HG03432 (cell line): ENCODE measurements at regions not wholly inside any gene's neighbourhood (a gene's known extent, or its start where the extent isn't known, plus 50 kb on each side); places are given as distances from the start of the nearest gene placed in this dataset.

Source experiments
- ATAC-seq: cut with Tn5 transposase; IDR thresholded peaks from one replicate; pipeline ENCODE4 v1.9.1; 2021; ENCODE audit warnings: mild to moderate bottlenecking, moderate library complexity; ENCODE audit not compliant: unreplicated experiment

GRCh38 chr5:89769975-89770374 is 639.6 kb downstream of the CETN3 start:
- no peak for ATAC-seq

- ATAC-seq = no peak
Measured at GRCh38 chr5:89759802-89760201, 649.8 kb downstream of the CETN3 start.

- no peak for ATAC-seq
Measured at GRCh38 chr5:89758146-89758545, 651.4 kb downstream of the CETN3 start.

- no peak for ATAC-seq
Measured at GRCh38 chr5:89756955-89757354, 652.6 kb downstream of the CETN3 start.

GRCh38 chr5:89755024-89755423 is 654.5 kb downstream of the CETN3 start:
- ATAC-seq = no peak

GRCh38 chr5:89735082-89735481 is 674.5 kb downstream of the CETN3 start:
- ATAC-seq = no peak

GRCh38 chr5:89733772-89734171 is 675.8 kb downstream of the CETN3 start:
- no peak for ATAC-seq

- peak; percentile 57 for ATAC-seq
Measured at GRCh38 chr5:89729623-89730301, 679.8 kb downstream of the CETN3 start.

- no peak for ATAC-seq
Measured at GRCh38 chr5:89728750-89729149, 680.8 kb downstream of the CETN3 start.

GRCh38 chr5:89728134-89728533 is 681.4 kb downstream of the CETN3 start:
- ATAC-seq = no peak

- ATAC-seq = no peak
Measured at GRCh38 chr5:89724379-89725095, 685.0 kb downstream of the CETN3 start.

- no peak for ATAC-seq
Measured at GRCh38 chr5:89723907-89724306, 685.6 kb downstream of the CETN3 start.

GRCh38 chr5:89722538-89722937 is 687.0 kb downstream of the CETN3 start:
- ATAC-seq = no peak

- no peak for ATAC-seq
Measured at GRCh38 chr5:89721931-89722330, 687.6 kb downstream of the CETN3 start.

GRCh38 chr5:89721353-89721752 is 688.2 kb downstream of the CETN3 start:
- no peak for ATAC-seq

GRCh38 chr5:89712134-89712700 is 697.3 kb downstream of the CETN3 start:
- no peak for ATAC-seq

- no peak for ATAC-seq
Measured at GRCh38 chr5:89711526-89711925, 698.0 kb downstream of the CETN3 start.

- ATAC-seq = no peak
Measured at GRCh38 chr5:89710006-89710405, 699.5 kb downstream of the CETN3 start.

- ATAC-seq = no peak
Measured at GRCh38 chr5:89707891-89708290, 701.7 kb downstream of the CETN3 start.

- no peak for ATAC-seq
Measured at GRCh38 chr5:89706731-89707130, 702.8 kb downstream of the CETN3 start.

GRCh38 chr5:89703817-89704216 is 705.7 kb downstream of the CETN3 start:
- ATAC-seq = no peak

GRCh38 chr5:89698028-89698427 is 711.5 kb downstream of the CETN3 start:
- no peak for ATAC-seq
